ENCODE measurements at regions not wholly inside any gene's neighbourhood (a gene's known extent, or its start where the extent isn't known, plus 50 kb on each side); places are given as distances from the start of the nearest gene placed in this dataset.
A peak's percentile ranks its signal among the peaks of the same experiment; 100 is the strongest.
"Not testable (repeated sequence)": the region's sequence is repeated elsewhere in the genome, so short reads cannot be mapped to it uniquely, and the experiment has no call there.

GRCh38 chr2:156779416-156780120 lies 343.4 kb downstream of the GPD2 start:
- DNase-seq (ENCODE audit: low read depth), result no peak

GRCh38 chr2:156781677-156782076 lies 345.5 kb downstream of the GPD2 start:
- not testable (repeated sequence) for DNase-seq (ENCODE audit: low read depth)

GRCh38 chr2:156784020-156784701 lies 348.0 kb downstream of the GPD2 start:
- DNase-seq (ENCODE audit: low read depth), result no peak

GRCh38 chr2:156787517-156787916 lies 351.3 kb downstream of the GPD2 start:
- DNase-seq (ENCODE audit: low read depth), result no peak

GRCh38 chr2:156790343-156791037 lies 354.3 kb downstream of the GPD2 start:
- DNase-seq (ENCODE audit: low read depth), result no peak

- no peak for DNase-seq (ENCODE audit: low read depth)
Observed at GRCh38 chr2:156792242-156792840, 356.2 kb downstream of the GPD2 start.

- DNase-seq (ENCODE audit: low read depth), result no peak
Observed at GRCh38 chr2:156797832-156798231, 361.7 kb downstream of the GPD2 start.

- peak; percentile 6 for DNase-seq (ENCODE audit: low read depth)
Observed at GRCh38 chr2:156800065-156800653, 364.0 kb downstream of the GPD2 start.

GRCh38 chr2:156800781-156801361 lies 364.7 kb downstream of the GPD2 start:
- no peak for DNase-seq (ENCODE audit: low read depth)

- DNase-seq (ENCODE audit: low read depth), result peak; percentile 49
Observed at GRCh38 chr2:156803243-156803642, 367.1 kb downstream of the GPD2 start.

GRCh38 chr2:156803967-156804366 lies 367.8 kb downstream of the GPD2 start:
- DNase-seq (ENCODE audit: low read depth), result no peak

GRCh38 chr2:156810094-156810493 lies 373.9 kb downstream of the GPD2 start:
- DNase-seq (ENCODE audit: low read depth), result peak; percentile 3

GRCh38 chr2:156812496-156812895 lies 376.3 kb downstream of the GPD2 start:
- no peak for DNase-seq (ENCODE audit: low read depth)

- DNase-seq (ENCODE audit: low read depth), result no peak
Observed at GRCh38 chr2:156817430-156817829, 381.3 kb downstream of the GPD2 start.

- no peak for DNase-seq (ENCODE audit: low read depth)
Observed at GRCh38 chr2:156818221-156818620, 382.0 kb downstream of the GPD2 start.

- no peak for DNase-seq (ENCODE audit: low read depth)
Observed at GRCh38 chr2:156818944-156819343, 382.8 kb downstream of the GPD2 start.

- DNase-seq (ENCODE audit: low read depth), result peak; percentile 51
Observed at GRCh38 chr2:156826341-156826933, 390.3 kb downstream of the GPD2 start.

- no peak for DNase-seq (ENCODE audit: low read depth)
Observed at GRCh38 chr2:156834431-156834830, 398.3 kb downstream of the GPD2 start.

- DNase-seq (ENCODE audit: low read depth), result no peak
Observed at GRCh38 chr2:156837635-156838370, 401.6 kb downstream of the GPD2 start.

GRCh38 chr2:156841321-156841720 lies 405.1 kb downstream of the GPD2 start:
- no peak for DNase-seq (ENCODE audit: low read depth)
